GM12878 (cell line): ENCODE measurements at regions not wholly inside any gene's neighbourhood (a gene's known extent, or its start where the extent isn't known, plus 50 kb on each side); places are given as distances from the start of the nearest gene placed in this dataset.

Source experiments
- ATAC-seq: fragments of 200-7000 bp; cut with Tn5 transposase; 3 replicates; pipeline ENCODE4 v1.9.1; 2020; ENCODE audit warnings: mild to moderate bottlenecking, moderate library complexity
- BruUV-seq: library from RNA; stranded (reverse); fragments of 400-500 nt; replicated peaks from 2 replicates; lab custom pipeline; 2021; lab: Mats Ljungman, UMichigan
- CTCF ChIA-PET: fragments of 300-600 bp; sonication (Branson Sonifier 250); formaldehyde crosslinking; extraction: SDS; loops from one replicate; lab custom pipeline; 2021; ENCODE audit warnings: inconsistent platforms; lab: Yijun Ruan, JAX
- POLR2A ChIA-PET: fragments of 350-600 bp; formaldehyde crosslinking; extraction: SDS; loops from one replicate; lab custom pipeline; 2021; ENCODE audit warnings: inconsistent platforms; lab: Charles Lee
- RAD21 ChIA-PET: fragments of 300-600 bp; sonication (Branson Sonifier 250); formaldehyde crosslinking; loops from one replicate; lab custom pipeline; 2023; ENCODE audit warnings: antibody characterized with exemption; ENCODE audit not compliant: unreplicated experiment; lab: Charles Lee
- SMC1A ChIA-PET: fragments of 300-600 bp; sonication (Branson Sonifier 250); formaldehyde crosslinking; loops from one replicate; lab custom pipeline; 2023; ENCODE audit not compliant: unreplicated experiment, uncharacterized antibody; lab: Charles Lee
- DNase-seq: peaks from one replicate; pipeline ENCODE4 v3.0.0-alpha.2; 2011; ENCODE audit warnings: low read depth, low spot score
- FAIRE-seq: peaks from 3 replicates; lab custom pipeline; 2011; peaks lifted over from hg19 to GRCh38; lab: Jason Lieb, UNC
- H2AFZ ChIP-seq: 2 replicates; pipeline ENCODE4 v1.6.0; 2011; ENCODE audit warnings: low read depth, low read length, control low read depth; ENCODE audit not compliant: control insufficient read depth
- H3K27ac ChIP-seq: 2 replicates; pipeline ENCODE4 v1.5.1; 2011; ENCODE audit warnings: control low read depth; ENCODE audit not compliant: control insufficient read depth, insufficient read depth
- H3K27me3 ChIP-seq, 2 experiments: replicated peaks in 1 of 2; 2 replicates each; pipeline versions ENCODE4 v1.6.0 to v1.6.1; 2011; ENCODE audit warnings: low read length in 1 of 2; ENCODE audit not compliant: control insufficient read depth in 2 of 2, insufficient read depth in 2 of 2
- H3K36me3 ChIP-seq, 2 experiments: 2 replicates each; pipeline ENCODE4 v1.5.1; 2011; ENCODE audit warnings: low read length in 1 of 2; ENCODE audit not compliant: control insufficient read depth in 2 of 2, insufficient read depth in 2 of 2
- H3K4me1 ChIP-seq: 2 replicates; pipeline ENCODE4 v1.6.1; 2011; ENCODE audit warnings: mild to moderate bottlenecking, low read length, moderate library complexity, mixed read lengths; ENCODE audit not compliant: control insufficient read depth, insufficient read depth
- H3K4me2 ChIP-seq: 2 replicates; pipeline ENCODE4 v1.6.0; 2011; ENCODE audit warnings: control low read depth; ENCODE audit not compliant: control insufficient read depth, insufficient read depth
- H3K4me3 ChIP-seq: fragments of 200-600 bp; sonication (generic); 2 replicates; pipeline ENCODE4 v1.5.1; 2016
- H3K79me2 ChIP-seq: 2 replicates; pipeline ENCODE4 v1.6.0; 2011; ENCODE audit warnings: low read length; ENCODE audit not compliant: control insufficient read depth, insufficient read depth
- H3K9ac ChIP-seq: 2 replicates; pipeline ENCODE4 v1.8.0; 2011; ENCODE audit warnings: low read length, control low read depth, mixed read lengths; ENCODE audit not compliant: control insufficient read depth, insufficient read depth
- H3K9me3 ChIP-seq: replicated peaks from 3 replicates; pipeline ENCODE4 v1.5.1; 2011; ENCODE audit warnings: mild to moderate bottlenecking, low read length; ENCODE audit not compliant: control insufficient read depth, insufficient read depth
- H4K20me1 ChIP-seq: 2 replicates; pipeline ENCODE4 v1.6.0; 2011; ENCODE audit not compliant: control insufficient read depth, insufficient read depth
- ATF7 ChIP-seq: fragments of 450-650 bp; IDR thresholded peaks from 2 replicates; pipeline ENCODE4 v1.6.1; 2016; ENCODE audit warnings: low read depth, mild to moderate bottlenecking
- CBFB ChIP-seq: IDR thresholded peaks from 2 replicates; pipeline ENCODE4 v1.6.1; 2016; ENCODE audit warnings: antibody characterized with exemption, low read depth
- CHD2 ChIP-seq: IDR thresholded peaks from 2 replicates; pipeline ENCODE4 v1.6.1; 2011; ENCODE audit warnings: low read depth, low read length, improper control_type of control experiment, borderline replicate concordance
- IKZF1 ChIP-seq: fragments of 450-650 bp; conservative IDR thresholded peaks from 2 replicates; pipeline ENCODE4 v1.6.1; 2017; ENCODE audit warnings: antibody characterized with exemption, mild to moderate bottlenecking
- LARP7 ChIP-seq: fragments of 450-650 bp; IDR thresholded peaks from 2 replicates; pipeline ENCODE4 v1.6.1; 2017; ENCODE audit warnings: mild to moderate bottlenecking
- MTA3 ChIP-seq: IDR thresholded peaks from 2 replicates; pipeline ENCODE4 v1.6.1; 2012; ENCODE audit warnings: low read length, inconsistent platforms, borderline replicate concordance
- NFYA ChIP-seq: IDR thresholded peaks from 2 replicates; pipeline ENCODE4 v1.6.1; 2011; ENCODE audit warnings: low read depth, mild to moderate bottlenecking, low read length, improper control_type of control experiment, borderline replicate concordance
- NRF1 ChIP-seq: conservative IDR thresholded peaks from 2 replicates; pipeline ENCODE4 v1.6.1; 2011; ENCODE audit warnings: mild to moderate bottlenecking, low read depth, low read length, improper control_type of control experiment
- SIX5 ChIP-seq: IDR thresholded peaks from 2 replicates; pipeline ENCODE4 v1.6.1; 2011; ENCODE audit warnings: mild to moderate bottlenecking, low read depth, low read length, moderate library complexity; ENCODE audit not compliant: severe bottlenecking
- TAF1 ChIP-seq: IDR thresholded peaks from 2 replicates; pipeline ENCODE4 v1.6.1; 2011; ENCODE audit warnings: mild to moderate bottlenecking, low read depth, low read length, borderline replicate concordance
- TCF3 ChIP-seq: IDR thresholded peaks from 2 replicates; pipeline ENCODE4 v1.6.1; 2012; ENCODE audit warnings: low read depth, mild to moderate bottlenecking, low read length, borderline replicate concordance; ENCODE audit not compliant: insufficient read depth
- YY1 ChIP-seq: IDR thresholded peaks from 2 replicates; pipeline ENCODE4 v1.6.1; 2011; ENCODE audit warnings: low read depth, mild to moderate bottlenecking, low read length
- WGBS: methylation state at CpG from one replicate; pipeline ENCODE4 v1.1.6; 2016; ENCODE audit warnings: low lambda C conversion rate; ENCODE audit not compliant: insufficient replicate concordance, insufficient coverage; ENCODE audit errors: missing lambda C conversion rate; 5-methylcytosine and 5-hydroxymethylcytosine counted together
- in situ Hi-C: fragments of 300-500 bp; cut with MboI; formaldehyde crosslinking; loops from 9 replicates; pipeline ENCODE4 v1.14.3; 2018; ENCODE audit warnings: mixed read lengths
- intact Hi-C: fragments of 100-400 bp; cut with micrococcal nuclease; formaldehyde crosslinking; loops from one replicate; pipeline ENCODE4 v1.14.2; 2022; ENCODE audit not compliant: unreplicated experiment
- TF ChIP-seq, protein P1 (sequence below): IDR thresholded peaks from 2 replicates; pipeline ENCODE4 v1.6.1; 2012; ENCODE audit warnings: low read length, inconsistent platforms

GRCh38 chr4:34950926-34951325 lies 1293.4 kb downstream of the ARAP2 start:
- DNase-seq: no peak
- TF ChIP-seq CBFB: no peak
- no peak for TF ChIP-seq SIX5
- no peak for TF ChIP-seq NRF1
- TF ChIP-seq MTA3: no peak
- TF ChIP-seq YY1: no peak
- TF ChIP-seq TCF3: no peak
- no peak for TF ChIP-seq NFYA
- TF ChIP-seq LARP7: no peak
- TF ChIP-seq ATF7: no peak
- TF ChIP-seq IKZF1: no peak
- TF ChIP-seq, protein P1, sequence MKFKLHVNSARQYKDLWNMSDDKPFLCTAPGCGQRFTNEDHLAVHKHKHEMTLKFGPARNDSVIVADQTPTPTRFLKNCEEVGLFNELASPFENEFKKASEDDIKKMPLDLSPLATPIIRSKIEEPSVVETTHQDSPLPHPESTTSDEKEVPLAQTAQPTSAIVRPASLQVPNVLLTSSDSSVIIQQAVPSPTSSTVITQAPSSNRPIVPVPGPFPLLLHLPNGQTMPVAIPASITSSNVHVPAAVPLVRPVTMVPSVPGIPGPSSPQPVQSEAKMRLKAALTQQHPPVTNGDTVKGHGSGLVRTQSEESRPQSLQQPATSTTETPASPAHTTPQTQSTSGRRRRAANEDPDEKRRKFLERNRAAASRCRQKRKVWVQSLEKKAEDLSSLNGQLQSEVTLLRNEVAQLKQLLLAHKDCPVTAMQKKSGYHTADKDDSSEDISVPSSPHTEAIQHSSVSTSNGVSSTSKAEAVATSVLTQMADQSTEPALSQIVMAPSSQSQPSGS: no peak
- no peak for TF ChIP-seq TAF1
- TF ChIP-seq CHD2: no peak
- TF ChIP-seq, all 136 proteins: peak for 0
- no TSS peak for BruUV-seq
- Histone ChIP-seq H3K4me2 (no peak overlapping the region), H3K36me3 (no peaks in the 10 kb centered on the region), H3K4me1 (no peaks in the 10 kb centered on the region), H3K9me3 (no peaks in the 10 kb centered on the region), H3K9ac (no peak overlapping the region), H2AFZ (no peak overlapping the region), H3K27ac (no peak overlapping the region), H4K20me1 (no peaks in the 10 kb centered on the region), H3K79me2 (no peaks in the 10 kb centered on the region), H3K27me3 (no peaks in the 10 kb centered on the region), H3K4me3 (no peak overlapping the region)
- POLR2A ChIA-PET: no interaction called here
- no peak for FAIRE-seq
- SMC1A ChIA-PET: interaction anchor here (1.6 kb wide), 1 partner anchor 15 kb away, joined by 3 read pairs; no protein-coding TSS in a partner anchor
- ATAC-seq: no peak
- 0% methylated on average over 2 of the region's 2 CpGs for WGBS
- in situ Hi-C loops (no loop called here), intact Hi-C loops (no loop called here)
- RAD21 ChIA-PET: no interaction called here
- CTCF ChIA-PET: no interaction called here
